ENCODE measurements at regions not wholly inside any gene's neighbourhood (a gene's known extent, or its start where the extent isn't known, plus 50 kb on each side); places are given as distances from the start of the nearest gene placed in this dataset.

GRCh38 chr13:81211713-81212112, 870.8 kb upstream of the SPRY2 start:
- ATAC-seq (ENCODE audit: low read depth) (no peak), DNase-seq (ENCODE audit: low spot score) (no peak)
- H3K36me3 ChIP-seq (ENCODE audit: low read depth), result no peaks in the 10 kb centered on the region
- no peak for TF ChIP-seq CTCF (IDR thresholded peaks at IDR 0.05; ENCODE audit: poor library complexity, severe bottlenecking)
- H3K9me3 ChIP-seq (ENCODE audit: severe bottlenecking), result no peaks in the 10 kb centered on the region
- H3K27ac ChIP-seq (ENCODE audit: poor library complexity, severe bottlenecking), result no peak overlapping the region
- no peaks in the 10 kb centered on the region for H3K27me3 ChIP-seq (ENCODE audit: insufficient read depth, poor library complexity, severe bottlenecking)
- no peaks in the 10 kb centered on the region for H3K4me1 ChIP-seq (ENCODE audit: insufficient read depth, poor library complexity, severe bottlenecking)
- H3K4me3 ChIP-seq (ENCODE audit: severe bottlenecking), result no peak overlapping the region

GRCh38 chr13:81207636-81208035, 866.7 kb upstream of the SPRY2 start:
- TF ChIP-seq CTCF (IDR thresholded peaks at IDR 0.05; ENCODE audit: poor library complexity, severe bottlenecking), result no peak
- no peak overlapping the region for H3K4me3 ChIP-seq (ENCODE audit: severe bottlenecking)
- H3K36me3 ChIP-seq (ENCODE audit: low read depth), result no peaks in the 10 kb centered on the region
- H3K27me3 ChIP-seq (ENCODE audit: insufficient read depth, poor library complexity, severe bottlenecking), result no peaks in the 10 kb centered on the region
- ATAC-seq (ENCODE audit: low read depth) (no peak), DNase-seq (ENCODE audit: low spot score) (no peak)
- no peaks in the 10 kb centered on the region for H3K4me1 ChIP-seq (ENCODE audit: insufficient read depth, poor library complexity, severe bottlenecking)
- H3K27ac ChIP-seq (ENCODE audit: poor library complexity, severe bottlenecking), result no peak overlapping the region
- H3K9me3 ChIP-seq (ENCODE audit: severe bottlenecking), result no peaks in the 10 kb centered on the region

GRCh38 chr13:81207231-81207630, 866.3 kb upstream of the SPRY2 start:
- Histone ChIP-seq H3K36me3 (ENCODE audit: low read depth) (no peaks in the 10 kb centered on the region), H3K27me3 (ENCODE audit: insufficient read depth, poor library complexity, severe bottlenecking) (no peaks in the 10 kb centered on the region), H3K27ac (ENCODE audit: poor library complexity, severe bottlenecking) (no peak overlapping the region), H3K9me3 (ENCODE audit: severe bottlenecking) (no peaks in the 10 kb centered on the region), H3K4me1 (ENCODE audit: insufficient read depth, poor library complexity, severe bottlenecking) (no peaks in the 10 kb centered on the region), H3K4me3 (ENCODE audit: severe bottlenecking) (no peak overlapping the region)
- no peak for TF ChIP-seq CTCF (IDR thresholded peaks at IDR 0.05; ENCODE audit: poor library complexity, severe bottlenecking)
- ATAC-seq (ENCODE audit: low read depth), result no peak
- DNase-seq (ENCODE audit: low spot score), result no peak

- H3K4me3 ChIP-seq (ENCODE audit: severe bottlenecking), result no peak overlapping the region
- no peak for DNase-seq (ENCODE audit: low spot score)
- H3K27me3 ChIP-seq (ENCODE audit: insufficient read depth, poor library complexity, severe bottlenecking), result no peaks in the 10 kb centered on the region
- no peaks in the 10 kb centered on the region for H3K9me3 ChIP-seq (ENCODE audit: severe bottlenecking)
- no peak overlapping the region for H3K27ac ChIP-seq (ENCODE audit: poor library complexity, severe bottlenecking)
- TF ChIP-seq CTCF (IDR thresholded peaks at IDR 0.05; ENCODE audit: poor library complexity, severe bottlenecking), result no peak
- no peaks in the 10 kb centered on the region for H3K36me3 ChIP-seq (ENCODE audit: low read depth)
- H3K4me1 ChIP-seq (ENCODE audit: insufficient read depth, poor library complexity, severe bottlenecking), result no peaks in the 10 kb centered on the region
- ATAC-seq (ENCODE audit: low read depth), result no peak
These were observed 862.9 kb upstream of the SPRY2 start for GRCh38 chr13:81203783-81204182.

- ATAC-seq (ENCODE audit: low read depth), result no peak
These were observed 859.0 kb upstream of the SPRY2 start for GRCh38 chr13:81199956-81200355.

More at GRCh38 chr13:81199956-81200355, 859.0 kb upstream of the SPRY2 start:
- DNase-seq (ENCODE audit: low spot score), result no peak
- Histone ChIP-seq H3K9me3 (ENCODE audit: severe bottlenecking) (no peaks in the 10 kb centered on the region), H3K27me3 (ENCODE audit: insufficient read depth, poor library complexity, severe bottlenecking) (no peaks in the 10 kb centered on the region), H3K27ac (ENCODE audit: poor library complexity, severe bottlenecking) (no peak overlapping the region), H3K4me1 (ENCODE audit: insufficient read depth, poor library complexity, severe bottlenecking) (no peaks in the 10 kb centered on the region), H3K4me3 (ENCODE audit: severe bottlenecking) (no peak overlapping the region), H3K36me3 (ENCODE audit: low read depth) (no peaks in the 10 kb centered on the region)
- TF ChIP-seq CTCF (IDR thresholded peaks at IDR 0.05; ENCODE audit: poor library complexity, severe bottlenecking), result no peak
